CD4-positive, alpha-beta T cell treated with Interleukin-6 at 100 ng/mL for 8 hours (primary cell): ENCODE measurements at regions not wholly inside any gene's neighbourhood (a gene's known extent, or its start where the extent isn't known, plus 50 kb on each side); places are given as distances from the start of the nearest gene placed in this dataset.
"Not testable (repeated sequence)": the region's sequence is repeated elsewhere in the genome, so short reads cannot be mapped to it uniquely, and the experiment has no call there.

Experiments
- DNase-seq: peaks from one replicate; pipeline ENCODE4 v3.0.0-alpha.2; 2020; ENCODE audit warnings: mixed read lengths, low spot score

DNA sequence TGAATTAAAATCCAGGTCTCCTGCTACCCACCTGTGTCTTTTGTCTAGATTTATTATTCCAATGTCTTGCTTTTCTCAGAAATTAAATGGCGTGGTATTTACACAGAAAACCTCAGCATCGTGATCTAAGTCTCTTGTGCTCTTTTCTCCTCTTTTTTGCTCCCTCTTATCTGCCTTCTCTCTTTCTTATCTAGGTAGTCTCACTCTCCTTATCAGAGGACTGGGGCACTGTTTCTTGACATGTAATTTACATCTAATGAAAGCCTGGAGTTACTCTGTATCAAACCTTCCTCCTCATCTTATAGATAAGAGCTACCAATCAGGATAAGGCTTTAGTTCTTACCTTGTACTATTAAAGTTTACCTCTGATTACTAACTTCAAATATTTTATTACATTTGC, 933.8 kb downstream of the TLE1 start:
- no peak for DNase-seq

DNA sequence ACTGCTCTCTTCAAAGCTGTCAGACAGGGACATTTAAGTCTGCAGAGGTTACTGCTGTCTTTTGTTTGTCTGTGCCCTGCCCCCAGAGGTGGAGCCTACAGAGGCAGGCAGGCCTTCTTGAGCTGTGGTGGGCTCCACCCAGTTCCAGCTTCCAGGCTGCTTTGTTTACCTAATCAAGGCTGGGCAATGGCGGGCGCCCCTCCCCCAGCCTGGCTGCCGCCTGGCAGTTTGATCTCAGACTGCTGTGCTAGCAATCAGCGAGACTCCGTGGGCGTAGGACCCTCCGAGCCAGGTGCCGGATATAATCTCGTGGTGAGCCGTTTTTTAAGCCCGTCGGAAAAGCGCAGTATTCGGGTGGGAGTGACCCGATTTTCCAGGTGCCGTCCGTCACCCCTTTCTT, 942.3 kb downstream of the TLE1 start:
- not testable (repeated sequence) for DNase-seq

DNA sequence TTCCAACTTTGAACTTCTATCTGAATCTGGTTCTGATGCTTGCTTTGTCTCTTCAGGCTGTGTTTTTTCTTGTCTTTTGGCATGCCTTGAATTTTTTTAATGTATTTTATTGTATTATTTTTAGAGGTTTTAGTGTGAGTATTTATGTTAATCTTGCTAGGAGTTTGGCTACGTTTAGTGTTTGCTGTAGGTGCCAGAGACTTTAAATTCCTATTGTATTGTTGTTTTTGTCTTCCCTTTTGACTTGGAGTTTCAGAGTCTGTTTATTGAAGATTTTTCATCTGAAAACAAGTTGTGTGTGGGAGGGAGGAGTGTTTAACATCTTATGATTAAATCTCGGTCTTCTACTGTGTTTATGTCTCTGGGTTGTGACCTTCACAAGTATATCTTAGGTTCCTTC, 956.8 kb downstream of the TLE1 start:
- no peak for DNase-seq

DNA sequence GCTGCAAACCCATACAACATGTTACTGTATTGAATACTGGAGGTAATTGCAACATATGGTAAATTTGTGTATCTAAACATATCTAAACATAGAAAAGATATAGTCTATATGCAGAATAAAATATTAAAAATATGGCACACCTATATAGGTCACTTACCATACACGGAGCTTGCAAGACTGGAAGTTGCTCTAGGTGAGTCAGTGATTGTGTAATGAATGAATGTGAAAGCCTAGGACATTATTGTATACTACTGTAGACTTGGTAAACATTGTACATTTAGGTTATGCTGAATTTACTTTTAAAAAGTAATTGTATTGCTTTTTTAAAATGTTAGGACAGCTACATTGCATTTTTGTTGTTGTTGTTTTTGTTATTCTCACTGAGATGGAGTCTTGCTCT, 968.8 kb downstream of the TLE1 start:
- no peak for DNase-seq

GRCh38 chr9:80707120-80707519, 982.2 kb downstream of the TLE1 start:
- no peak for DNase-seq

DNA sequence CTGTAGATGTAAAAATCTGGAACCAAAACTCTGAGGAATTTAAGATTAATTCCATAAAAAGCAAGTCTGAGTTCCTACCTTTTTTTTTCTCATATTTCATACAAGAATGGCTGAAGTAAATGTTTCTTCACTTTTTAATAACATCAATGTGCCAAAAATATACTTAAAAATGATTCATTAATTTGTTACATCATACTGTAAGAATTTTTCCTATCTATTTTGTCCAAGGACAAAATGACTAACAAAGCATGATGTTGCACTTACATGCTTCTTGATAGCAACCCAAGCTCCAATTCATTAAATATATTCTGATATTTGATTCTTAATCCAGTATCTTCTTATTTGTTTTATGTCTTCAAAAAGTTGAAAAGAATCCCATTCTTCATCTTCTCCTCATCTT, 988.3 kb downstream of the TLE1 start:
- no peak for DNase-seq

DNA sequence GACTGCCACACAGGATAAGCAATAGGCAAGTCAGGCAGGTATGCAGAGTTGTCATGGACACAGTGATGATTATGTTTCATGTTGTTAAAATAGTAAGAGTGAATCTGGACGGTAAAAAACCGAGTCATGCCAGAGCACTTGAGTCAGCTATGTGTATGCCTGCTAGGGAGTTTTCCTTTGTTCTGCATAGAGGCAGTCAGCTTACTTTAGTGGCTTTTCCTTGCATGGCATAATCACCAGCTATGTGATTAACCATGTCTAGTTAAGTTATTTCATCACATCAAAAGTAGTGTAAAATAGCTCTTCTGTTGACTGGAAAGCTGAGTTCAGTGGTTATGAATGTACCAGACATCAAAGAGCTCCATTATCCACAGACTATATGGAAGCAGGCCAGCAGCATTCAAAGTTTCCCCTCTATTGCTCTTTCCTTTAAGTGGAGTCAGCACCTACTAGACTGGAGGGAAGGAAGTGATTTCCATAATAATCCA, 989.8 kb downstream of the TLE1 start:
- DNase-seq = no peak

DNA sequence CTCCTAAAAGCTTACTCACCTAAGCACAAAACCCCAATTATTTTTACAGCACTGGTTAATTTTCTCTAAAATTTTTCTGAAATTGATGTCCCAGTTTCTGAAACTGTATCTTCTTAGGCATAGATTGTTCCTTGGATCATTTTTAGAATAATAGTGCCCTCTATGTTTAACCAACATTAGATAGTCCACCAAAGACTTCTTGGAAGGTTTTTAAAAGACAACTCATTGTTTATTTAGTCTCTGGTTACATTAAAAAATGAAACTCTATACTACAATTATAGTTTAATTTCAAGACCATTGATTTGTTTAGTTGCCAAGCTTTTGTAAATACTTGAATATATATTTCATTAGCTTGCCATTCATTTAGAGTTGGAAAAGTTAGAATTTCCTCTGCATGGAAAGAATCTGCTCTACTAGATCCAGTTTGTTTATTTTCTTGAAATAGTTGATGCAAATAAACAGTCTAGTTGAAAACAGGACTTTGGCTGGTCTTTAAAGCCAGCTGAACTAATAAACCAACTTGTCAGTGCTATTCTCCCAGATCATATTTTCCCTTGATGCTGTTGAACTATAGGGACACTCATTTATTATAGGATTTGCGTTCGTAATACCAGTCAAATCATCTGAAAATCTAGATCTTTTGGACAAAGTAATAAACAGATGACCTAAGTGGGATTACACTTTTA, 990.5 kb downstream of the TLE1 start:
- DNase-seq = no peak

- no peak for DNase-seq
Measured at GRCh38 chr9:80692751-80693150, 996.6 kb downstream of the TLE1 start.

- DNase-seq = no peak
Measured at GRCh38 chr9:80691229-80691628, 998.1 kb downstream of the TLE1 start.

DNA sequence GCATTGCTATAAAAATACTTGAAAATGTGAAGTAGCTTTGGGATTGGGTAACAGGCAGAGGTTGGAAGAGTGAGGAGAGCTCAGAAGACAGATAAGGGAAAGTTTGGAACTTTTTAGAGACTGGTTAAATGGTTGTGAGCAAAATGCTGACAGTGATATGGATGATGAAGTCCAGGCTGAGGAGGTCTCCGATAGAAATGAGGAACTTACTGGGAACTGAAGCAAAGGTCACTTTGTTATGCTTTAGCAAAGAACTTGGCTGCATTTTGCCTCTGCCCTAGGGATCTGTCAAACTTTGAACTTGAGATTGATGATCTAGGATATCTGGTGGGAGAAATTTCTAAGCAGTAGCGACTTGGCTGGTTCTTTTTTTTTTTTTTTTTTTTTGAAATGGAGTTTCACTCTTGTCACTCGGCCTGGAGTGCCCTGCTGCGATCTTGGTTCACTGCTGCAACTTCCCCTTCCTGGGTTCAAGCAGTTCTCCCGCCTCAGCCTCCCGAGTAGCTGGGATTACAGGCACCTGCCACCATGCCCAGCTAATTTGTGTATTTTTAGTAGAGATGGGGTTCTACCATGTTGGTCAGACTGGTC, 998.9 kb downstream of the TLE1 start:
- no peak for DNase-seq

DNA sequence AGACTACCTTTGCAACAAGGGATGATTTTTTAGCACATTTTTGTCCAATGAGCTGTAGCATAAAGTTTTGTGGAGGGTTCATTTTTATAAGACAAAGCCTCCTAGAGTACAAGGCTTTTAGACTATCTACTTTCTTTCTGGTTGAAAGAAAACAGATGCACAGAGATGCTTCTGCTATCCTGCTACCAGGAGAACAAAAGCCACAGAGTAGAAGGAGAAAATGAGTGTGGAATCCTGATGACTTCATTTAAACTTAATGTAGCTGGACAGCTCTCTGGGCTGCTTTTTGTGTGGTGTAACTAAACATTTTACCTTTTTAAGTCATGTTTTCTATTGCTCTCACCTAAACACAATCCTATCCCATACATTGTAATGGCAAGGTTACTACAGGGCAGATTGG, 1009.4 kb downstream of the TLE1 start:
- DNase-seq = no peak

- DNase-seq = no peak
Measured at GRCh38 chr9:80678906-80679305, 1010.4 kb downstream of the TLE1 start.

DNA sequence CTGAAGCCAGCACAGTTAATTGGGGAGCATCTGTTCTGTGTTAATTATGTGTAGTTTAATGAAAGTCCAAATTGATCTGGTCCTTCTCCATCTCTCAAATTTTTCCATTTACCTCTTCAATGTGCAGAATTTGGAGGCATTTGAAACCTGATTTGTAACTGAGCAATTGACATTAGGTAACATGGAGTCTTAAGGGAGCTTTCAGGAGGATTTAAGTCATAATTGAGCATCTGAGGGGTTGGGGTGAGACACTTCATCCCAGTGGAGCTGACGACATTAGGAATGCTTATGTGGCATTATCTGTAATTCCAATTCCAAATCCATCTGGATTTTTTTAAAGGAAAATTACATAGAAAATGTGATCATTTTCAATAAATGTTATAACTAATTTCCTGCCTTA, 1015.9 kb downstream of the TLE1 start:
- DNase-seq = no peak

GRCh38 chr9:80665479-80665878, 1023.9 kb downstream of the TLE1 start:
- DNase-seq = no peak

GRCh38 chr9:80664327-80665210, 1024.8 kb downstream of the TLE1 start:
- DNase-seq = no peak

- DNase-seq = not testable (repeated sequence)
Measured at GRCh38 chr9:80659751-80660150, 1029.6 kb downstream of the TLE1 start.

DNA sequence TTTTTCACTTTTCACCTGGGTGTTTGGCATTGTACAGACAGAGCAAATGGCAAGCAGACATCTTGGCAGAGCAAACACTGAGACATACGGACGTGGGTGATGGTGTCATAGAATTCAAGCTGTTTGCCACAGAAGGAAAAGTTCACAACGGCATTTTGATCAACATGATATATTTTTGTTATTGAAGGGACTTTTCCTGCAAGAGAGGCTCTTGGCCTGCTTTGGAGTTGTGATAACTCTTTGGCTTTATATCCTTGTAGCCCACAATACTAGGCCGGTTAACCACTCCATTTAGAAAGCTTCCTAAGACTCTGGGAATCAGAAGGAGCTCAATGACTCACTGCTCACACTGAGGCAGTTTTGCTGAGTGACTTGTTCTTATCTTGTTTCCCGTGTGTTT, 1038.3 kb downstream of the TLE1 start:
- no peak for DNase-seq

DNA sequence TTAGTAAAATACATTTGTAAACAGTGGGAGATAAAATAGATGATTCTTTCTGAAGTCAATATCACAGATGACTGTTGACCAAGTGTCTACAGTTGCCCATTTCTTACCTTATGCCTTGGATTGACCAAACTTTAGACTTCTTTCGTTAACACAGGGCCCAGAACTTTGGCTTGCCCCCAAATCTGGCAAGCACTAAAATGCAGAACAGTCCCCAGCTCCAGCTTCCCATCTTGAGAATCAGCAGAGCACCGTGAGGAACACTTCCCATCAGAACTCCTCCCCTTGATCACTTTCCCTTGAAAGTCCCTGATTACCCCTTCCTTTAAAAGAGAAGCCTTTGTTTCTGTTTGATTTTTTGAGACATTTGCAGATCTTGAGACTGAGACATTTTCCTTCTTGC, 1039.9 kb downstream of the TLE1 start:
- DNase-seq = no peak

GRCh38 chr9:80649001-80649420, 1040.3 kb downstream of the TLE1 start:
- DNase-seq = no peak

DNA sequence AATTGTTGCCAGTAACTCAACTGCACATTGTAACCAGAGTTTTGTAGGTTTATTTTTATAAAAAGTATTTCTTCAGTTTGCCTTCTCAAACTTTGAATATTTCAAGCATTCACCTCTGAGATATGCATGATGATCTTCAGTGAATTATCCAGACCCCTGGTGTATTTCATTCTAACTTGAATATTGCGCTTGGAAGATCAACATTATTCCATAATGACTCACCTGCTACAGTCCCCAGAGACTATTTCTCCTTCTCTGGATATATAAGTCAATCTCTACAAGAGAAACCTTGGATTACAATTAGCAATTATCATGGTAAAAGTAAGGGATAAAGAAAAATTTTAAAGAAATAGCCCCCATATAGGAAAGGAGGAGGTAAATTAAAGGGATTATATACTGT, 1041.0 kb downstream of the TLE1 start:
- no peak for DNase-seq

GRCh38 chr9:80646211-80646610, 1043.1 kb downstream of the TLE1 start:
- DNase-seq = no peak

DNA sequence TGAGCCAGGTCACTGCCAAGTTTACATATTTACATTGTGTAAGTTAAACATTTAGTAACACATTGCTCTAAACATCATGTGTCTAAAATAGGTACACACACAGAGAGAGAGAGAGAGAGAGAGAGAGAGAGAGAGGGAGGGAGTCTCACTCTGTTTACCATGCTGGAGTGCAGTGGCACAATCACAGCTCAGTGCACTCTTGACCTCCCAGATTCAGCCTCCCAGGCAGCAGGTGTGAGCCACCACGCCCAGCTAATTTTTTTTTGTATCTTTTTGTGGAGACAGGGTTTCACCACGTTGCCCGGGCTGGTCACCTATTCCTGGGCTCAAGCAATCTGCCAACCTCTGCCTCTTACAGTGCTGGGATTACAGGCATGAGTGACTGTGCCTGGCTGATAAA, 1045.3 kb downstream of the TLE1 start:
- DNase-seq = no peak
